ENCODE measurements at regions not wholly inside any gene's neighbourhood (a gene's known extent, or its start where the extent isn't known, plus 50 kb on each side); places are given as distances from the start of the nearest gene placed in this dataset.

DNA sequence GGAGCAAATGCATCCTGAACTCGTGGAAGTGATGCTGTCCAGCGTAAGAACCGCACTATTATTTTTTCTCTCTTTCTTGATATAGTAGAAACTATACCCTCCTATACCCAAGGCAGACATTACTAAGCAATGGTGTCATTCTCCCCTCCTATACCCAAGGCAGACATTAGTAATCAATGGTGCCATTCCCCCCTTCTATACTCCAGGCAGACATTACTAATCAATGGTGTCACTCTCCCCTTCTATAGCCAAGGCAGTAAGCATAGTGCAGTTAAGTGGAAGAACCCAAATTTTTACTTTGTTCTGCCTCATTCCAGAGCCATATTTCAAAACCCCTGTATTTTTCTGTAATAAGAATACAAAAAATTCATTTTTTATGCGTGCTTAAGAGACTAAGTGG is 506.2 kb upstream of the EEF2KMT start:
- no peak for DNase-seq (ENCODE audit: low read depth in 2 of 2)

DNA sequence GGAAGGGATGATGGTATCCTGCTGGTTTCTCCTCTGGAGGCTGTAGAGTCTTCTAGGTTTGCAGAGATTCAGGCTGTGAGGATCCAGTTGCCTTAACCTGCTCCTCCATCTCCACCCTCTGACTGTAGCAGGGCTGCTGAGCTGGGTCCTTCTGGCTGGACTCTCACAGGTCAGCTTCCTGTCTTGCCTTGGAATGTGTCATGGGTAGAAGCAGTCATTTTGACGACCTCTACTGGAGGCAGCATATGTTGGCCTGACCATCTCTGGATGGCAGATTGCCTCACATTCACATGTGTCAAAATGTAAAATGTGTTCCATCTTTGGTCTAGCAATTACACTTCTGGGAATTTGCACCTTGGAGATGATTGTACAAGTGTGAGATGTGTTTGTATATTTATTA is 504.4 kb upstream of the EEF2KMT start:
- DNase-seq (ENCODE audit: low read depth in 2 of 2) = no peak

DNA sequence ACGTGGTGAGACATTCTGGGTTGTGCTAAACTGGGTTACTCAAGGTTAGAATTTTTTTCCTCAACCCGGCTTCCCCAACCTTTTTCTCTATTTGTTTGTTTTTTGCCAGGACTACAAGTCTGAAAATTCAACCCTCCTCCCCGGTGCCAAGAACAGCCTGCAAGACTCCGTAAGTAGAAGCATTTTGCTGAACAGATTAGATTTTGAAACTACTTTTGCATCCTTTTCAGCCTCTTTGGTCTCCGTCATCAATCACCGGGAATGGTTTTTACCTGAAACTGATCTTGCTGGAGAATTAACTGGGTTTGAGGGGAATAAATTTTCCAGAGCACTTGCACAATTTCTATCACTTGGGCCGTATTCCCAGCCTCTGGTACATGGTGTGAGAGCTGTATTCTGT is 501.2 kb upstream of the EEF2KMT start:
- no peak for DNase-seq (ENCODE audit: low read depth in 2 of 2)

DNA sequence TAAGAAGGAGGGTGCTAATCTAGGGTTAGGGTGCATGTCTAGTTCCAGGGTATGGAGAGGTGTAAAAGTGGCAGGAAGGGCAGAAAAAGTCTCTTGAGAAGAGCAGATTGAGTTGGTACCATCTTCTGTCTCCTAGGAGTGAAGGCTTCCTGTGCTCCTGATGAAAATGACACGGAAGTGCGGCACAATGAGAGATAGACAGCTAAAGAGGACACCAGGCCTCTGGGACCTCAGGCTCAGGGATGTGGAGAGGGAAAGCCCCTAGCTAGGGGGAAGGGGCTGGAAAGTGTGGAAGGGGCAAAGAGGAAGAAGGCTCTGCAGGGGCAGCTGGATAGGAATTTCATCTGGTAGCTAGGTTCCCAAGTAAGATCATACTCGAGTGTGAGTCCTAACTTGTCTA is 498.3 kb upstream of the EEF2KMT start:
- DNase-seq (ENCODE audit: low read depth in 2 of 2) = no peak

DNA sequence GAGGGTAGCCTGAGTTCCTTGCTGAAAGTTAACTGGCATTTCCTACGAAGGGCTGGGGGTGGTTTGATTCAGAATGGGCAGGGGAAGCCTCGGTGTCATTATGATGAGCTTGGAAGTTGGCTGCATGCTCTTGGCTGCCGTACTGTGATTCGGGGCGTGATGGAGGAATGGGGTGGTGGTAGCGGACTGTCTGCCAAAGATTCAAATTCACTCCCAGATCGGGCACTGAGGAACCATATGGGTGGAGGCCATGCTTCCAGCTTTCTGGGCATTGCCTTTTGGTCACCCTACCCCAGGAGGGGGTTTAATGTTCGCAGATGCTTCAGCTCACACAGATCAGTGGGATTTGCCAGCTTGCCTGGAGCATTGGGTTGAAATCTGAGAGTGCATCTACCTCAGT is 492.8 kb upstream of the EEF2KMT start:
- no peak for DNase-seq (ENCODE audit: low read depth in 2 of 2)

DNA sequence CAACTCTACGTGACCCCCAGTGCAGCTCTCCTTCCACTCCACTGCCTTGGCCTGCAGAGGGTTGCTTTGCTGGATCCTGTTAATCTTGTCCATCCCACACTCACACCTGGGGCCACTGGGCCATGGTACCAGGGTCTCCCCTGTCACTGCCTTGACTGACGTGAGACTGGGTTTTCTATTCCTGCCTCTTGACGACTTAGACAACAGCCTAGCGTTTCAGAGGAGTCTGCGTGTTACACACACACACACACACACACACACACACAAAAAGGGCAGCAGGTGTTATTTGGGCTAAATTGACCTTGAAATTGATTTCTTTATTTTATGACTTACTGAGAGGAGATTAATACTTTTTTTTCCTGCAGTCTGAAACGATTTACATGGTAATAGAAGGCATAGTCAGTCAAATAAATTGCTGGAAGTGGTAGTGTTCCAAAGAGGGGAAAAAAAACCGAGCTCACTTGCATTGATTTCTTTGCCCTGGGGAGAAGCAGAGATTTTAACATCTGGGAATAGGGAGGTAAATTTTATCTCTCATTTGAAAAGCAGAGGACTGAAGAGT is 492.3 kb upstream of the EEF2KMT start:
- DNase-seq (ENCODE audit: low read depth in 2 of 2) = no peak

DNA sequence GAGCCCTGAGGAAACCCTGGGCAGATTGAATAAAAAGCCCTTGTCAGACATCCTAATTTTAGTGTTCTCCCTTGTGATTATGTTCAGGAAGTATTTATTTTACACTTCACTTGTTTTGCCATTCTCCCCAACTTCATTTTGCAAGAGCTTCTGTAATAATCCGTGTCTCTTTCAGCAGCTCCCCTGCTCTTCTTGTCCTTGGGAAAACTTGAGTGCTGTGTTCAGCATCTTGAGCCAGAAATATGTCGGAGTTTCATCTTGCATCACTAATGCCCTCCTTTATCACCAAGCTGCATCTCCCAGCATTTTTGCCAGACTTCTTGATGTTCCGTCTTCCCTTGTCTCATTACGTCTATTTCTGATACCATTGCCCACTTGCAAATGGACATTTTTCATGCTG is 486.5 kb upstream of the EEF2KMT start:
- no peak for DNase-seq (ENCODE audit: low read depth in 2 of 2)

DNA sequence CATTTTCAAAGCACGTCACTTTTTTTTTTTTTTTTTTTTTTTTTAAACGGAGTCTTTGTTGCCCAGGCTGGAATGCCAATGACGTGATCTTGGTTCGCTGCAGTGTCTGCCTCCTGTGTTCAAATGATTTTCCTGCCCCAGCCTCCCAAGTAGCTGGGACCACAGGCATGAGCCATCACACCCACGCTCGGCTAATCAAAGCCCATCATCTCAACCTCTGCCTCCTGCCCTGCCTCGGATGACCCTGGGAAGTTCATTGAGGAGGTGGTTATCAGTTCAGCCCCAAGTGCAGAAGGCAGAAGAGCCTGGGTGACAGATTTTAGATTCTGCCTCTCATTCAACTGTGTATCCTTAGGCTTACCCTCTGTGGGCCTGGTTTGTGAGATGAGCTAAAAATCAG is 484.9 kb upstream of the EEF2KMT start:
- DNase-seq (ENCODE audit: low read depth in 2 of 2) = no peak

DNA sequence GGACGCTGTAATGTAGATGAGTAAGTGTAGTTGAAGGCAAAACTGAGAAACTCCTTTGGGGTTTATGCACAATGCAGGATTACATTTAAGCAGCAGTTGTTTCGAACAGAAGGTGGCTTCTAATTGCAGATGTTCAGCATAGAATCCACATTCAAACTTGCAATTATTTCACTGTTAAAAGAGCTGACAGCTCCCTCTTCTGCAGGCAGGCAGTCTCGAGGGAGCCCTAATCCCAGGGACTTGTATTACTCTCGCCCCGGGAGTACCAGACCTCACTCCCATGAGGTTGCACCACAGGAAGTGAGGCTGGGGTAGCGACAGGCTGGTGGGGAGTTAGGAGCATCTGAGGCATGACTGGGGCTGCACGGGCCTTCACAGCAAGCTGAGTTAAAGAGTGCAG is 484.3 kb upstream of the EEF2KMT start:
- no peak for DNase-seq (ENCODE audit: low read depth in 2 of 2)

DNA sequence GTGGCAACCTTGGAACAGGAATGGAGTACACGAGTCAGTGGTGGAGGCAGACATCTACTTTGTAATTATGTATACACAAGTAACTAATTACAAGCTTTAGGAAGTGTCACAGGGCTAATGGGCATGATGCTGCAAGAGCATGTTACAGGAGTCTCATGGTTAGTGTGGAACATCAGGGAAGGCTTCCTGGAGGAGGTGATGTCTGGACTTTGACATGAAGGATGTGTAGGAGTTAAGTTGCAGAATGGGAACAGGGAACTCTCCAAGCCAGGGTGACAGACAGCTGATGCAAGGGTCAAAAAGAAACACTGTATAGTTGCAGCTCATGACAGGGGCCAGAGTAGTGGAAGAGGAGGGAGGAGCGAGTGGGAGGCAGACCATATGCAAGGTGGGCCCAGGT is 483.8 kb upstream of the EEF2KMT start:
- no peak for DNase-seq (ENCODE audit: low read depth in 2 of 2)

DNA sequence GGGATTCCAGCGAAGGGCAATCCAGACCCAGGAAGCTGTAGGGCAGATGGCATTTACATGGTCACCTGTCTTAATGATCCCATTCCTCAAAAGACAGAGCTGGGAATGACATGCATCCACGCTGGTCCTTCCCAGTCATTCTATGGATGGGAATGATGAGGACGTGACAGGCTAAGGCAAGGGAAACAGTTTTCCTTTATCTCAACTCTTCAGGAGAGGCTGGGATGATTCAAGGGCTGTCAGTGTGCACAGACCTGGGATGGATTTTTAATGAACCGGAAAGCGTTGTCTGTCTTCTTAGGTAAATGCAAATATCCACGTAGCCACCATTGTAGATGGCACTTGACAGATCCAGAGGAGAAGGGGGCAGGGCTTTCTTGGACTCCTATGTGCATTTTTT is 483.2 kb upstream of the EEF2KMT start:
- no peak for DNase-seq (ENCODE audit: low read depth in 2 of 2)

DNA sequence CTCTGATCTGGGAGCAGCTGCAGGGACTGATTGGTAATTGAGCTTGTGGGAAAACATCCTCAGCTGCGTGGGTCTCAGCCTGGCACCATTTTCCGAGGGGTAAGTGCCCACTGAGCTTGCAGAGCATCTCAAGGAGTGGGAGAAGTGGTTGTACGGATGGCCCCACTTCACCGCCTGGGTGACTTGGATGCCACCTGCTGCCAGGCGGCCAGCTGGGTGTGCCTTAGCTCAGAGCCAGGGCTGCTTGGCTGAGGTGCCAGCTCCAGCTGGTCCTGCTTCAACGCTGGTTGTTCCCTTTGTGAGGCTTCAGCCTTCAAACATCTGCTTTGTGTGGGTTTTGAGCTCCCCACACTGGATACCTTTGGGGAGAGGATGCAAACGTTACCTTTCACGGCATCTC is 482.7 kb upstream of the EEF2KMT start:
- no peak for DNase-seq (ENCODE audit: low read depth in 2 of 2)

DNA sequence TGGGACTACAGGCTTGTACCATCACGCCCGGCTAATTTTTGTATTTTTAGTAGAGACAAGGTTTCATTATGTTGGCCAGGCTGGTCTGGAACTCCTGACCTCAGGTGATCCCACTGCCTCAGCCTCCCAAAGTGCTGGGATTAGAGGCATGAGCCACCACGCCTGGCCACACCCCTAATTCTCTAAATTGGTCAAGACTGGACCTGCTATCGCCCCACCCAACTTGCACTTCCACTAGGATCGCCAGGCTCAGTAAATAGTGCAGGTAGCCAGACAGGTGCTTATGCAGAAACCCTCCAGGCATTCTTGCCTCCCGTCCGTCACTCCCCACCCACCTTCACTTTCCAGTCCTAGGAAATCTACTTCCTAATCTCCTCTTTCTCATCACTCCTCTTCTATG is 481.4 kb upstream of the EEF2KMT start:
- DNase-seq (ENCODE audit: low read depth in 2 of 2) = no peak

DNA sequence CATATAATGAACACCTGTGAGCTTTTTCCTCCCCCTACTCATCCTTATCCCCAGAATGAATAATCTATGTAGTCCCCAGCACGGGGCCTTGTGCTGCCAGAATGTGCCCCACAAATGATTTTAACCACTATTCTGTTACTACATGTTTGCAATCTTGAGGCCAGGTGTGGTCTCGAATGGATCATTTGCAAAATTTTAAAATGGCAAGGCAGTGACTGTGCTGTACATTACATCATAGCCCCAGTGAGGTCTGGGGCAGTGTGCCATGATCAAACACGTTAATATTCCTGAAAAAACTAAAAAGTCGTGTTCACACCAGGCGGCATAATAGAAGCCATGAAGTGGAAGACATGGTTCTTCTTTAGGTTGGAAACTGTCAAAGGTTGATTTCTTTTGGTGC is 479.9 kb upstream of the EEF2KMT start:
- DNase-seq (ENCODE audit: low read depth in 2 of 2) = no peak

DNA sequence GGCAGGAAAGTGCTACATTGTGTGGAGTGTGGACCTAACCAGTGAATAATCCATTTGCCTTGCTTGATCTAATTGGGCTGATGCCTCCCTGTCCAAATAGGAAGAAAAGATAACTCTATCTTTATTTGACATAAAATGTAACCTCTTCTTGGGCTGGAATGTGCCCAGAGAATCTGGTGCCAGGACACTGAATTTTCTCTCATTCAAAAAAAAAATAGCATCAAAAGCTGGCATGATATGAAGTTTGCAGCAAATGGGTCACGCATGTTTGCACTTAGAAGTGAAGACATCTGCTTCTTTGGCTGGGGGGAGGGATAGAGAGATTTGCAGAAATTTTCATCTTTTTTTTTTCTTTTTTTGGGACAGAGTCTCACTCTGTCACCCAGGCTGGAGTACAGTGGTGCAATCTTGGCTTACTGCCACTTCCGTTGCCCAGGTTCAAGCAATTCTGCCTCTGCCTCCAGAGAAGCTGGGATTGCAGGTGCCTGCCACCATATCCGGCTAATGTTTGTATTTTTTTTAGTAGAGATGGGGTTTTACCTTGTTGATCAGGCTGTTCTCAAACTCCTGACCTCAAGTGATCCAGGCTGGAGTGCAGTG is 478.2 kb upstream of the EEF2KMT start:
- DNase-seq (ENCODE audit: low read depth in 2 of 2) = no peak

DNA sequence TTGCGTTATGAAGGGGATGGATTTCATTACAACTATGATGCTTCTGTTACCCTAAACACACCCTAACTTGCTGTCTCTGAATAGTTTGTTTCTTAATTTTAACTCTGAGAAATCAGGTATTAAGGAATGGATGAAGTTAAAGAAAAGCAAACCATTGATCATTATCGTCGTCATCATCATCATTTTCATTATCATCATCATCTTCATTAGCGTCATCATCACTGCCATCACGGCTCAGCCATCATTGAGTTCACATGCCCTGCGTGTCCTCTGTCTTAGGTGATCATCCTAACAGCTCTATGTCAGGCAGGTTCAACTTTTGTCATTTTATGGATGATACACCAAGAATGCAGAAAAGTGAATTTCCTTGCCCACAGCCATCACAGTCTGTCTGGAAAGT is 477.5 kb upstream of the EEF2KMT start:
- no peak for DNase-seq (ENCODE audit: low read depth in 2 of 2)

DNA sequence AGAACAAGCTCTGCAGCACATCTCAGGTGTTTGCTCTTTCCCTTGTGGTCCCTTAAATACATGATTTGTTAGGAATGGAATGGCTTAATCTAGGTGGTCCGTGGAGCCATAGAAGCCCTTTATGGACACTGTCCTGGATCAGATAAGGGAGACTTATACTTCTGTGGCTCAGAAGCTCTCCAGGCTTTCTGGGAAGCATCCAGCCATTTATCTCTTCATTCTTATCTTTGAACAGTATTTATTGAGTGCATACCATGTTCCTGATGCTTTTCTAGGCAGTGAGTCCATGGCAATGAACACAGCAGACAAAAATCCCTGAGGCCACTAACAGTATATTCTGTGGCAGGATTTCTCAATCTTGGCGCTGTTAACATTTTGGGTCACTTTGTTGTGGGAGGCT is 474.5 kb upstream of the EEF2KMT start:
- no peak for DNase-seq (ENCODE audit: low read depth in 2 of 2)

DNA sequence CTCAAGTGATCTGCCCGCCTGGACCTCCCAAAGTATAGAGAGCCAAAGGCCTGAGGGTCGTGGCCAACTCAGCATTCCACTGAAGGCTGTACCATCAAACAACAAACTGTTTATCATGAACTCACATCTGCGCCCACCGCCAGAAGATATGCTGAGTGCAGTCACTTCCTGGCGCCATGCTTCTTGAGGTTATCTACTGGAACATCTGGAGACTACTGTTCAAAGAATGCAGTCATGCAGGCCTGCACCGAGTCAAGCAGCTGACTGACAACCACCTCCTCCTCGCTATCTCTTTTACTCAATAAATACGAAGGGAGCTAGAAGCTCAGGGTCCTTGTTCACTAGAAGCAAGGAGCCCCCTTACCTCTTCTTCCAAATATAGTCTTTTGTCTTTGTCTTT is 473.9 kb upstream of the EEF2KMT start:
- DNase-seq (ENCODE audit: low read depth in 2 of 2) = no peak

DNA sequence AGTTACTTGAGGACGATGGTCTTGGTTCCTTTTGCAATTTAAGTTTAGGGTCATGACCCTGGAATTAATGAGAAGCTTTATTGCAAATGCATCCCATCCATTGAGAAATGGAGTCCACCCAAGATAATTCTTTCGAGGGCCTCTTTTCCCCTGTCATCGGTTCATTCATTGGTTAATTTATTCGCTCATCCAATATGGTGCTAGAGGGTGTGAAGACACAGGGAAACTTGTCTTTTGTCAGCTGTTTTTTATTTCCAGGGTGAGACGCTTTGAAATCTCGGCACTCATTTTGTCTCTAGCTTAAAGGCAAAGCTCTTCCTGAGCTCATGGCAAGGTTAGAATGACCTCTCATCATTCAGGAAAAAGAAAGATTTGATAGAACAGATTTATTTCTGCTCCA is 464.2 kb upstream of the EEF2KMT start:
- DNase-seq (ENCODE audit: low read depth in 2 of 2) = no peak

DNA sequence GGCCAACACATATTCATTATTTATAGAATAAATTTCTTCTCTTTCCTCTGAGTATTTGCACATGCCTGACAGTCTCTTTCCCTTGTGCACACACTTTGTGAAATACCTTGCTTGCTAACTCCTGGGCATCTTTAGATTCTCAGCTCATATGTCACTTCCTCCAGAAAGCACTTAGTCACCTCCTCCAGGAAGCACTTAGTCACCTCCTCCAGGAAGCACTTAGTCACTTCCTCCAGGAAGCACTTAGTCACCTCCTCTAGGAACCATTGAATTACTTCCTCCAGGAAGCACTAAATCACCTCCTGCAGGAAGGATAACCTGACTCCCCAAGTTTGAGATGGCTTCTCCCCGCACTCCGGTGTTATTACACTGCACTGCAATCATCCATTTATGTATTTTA is 462.5 kb upstream of the EEF2KMT start:
- DNase-seq (ENCODE audit: low read depth in 2 of 2) = no peak

DNA sequence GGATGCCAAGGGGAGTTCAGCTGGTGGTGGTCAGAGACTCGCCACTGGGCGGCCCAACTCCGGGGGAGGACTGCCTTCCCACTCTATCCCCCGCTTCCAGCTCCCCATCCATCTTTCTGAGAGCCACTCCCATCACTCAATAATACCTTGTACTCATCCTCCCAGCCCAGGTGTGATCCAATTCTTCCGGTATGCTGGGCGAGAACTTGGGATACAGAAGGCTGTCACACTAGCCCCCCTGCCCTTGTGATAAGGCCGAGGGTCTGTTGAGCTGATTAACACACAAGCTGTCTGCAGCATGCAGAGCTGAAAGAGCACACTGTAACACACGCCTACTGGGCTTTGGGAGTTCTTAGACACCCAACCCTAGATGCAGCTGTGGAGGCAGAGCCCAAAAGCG is 460.4 kb upstream of the EEF2KMT start:
- no peak for DNase-seq (ENCODE audit: low read depth in 2 of 2)

DNA sequence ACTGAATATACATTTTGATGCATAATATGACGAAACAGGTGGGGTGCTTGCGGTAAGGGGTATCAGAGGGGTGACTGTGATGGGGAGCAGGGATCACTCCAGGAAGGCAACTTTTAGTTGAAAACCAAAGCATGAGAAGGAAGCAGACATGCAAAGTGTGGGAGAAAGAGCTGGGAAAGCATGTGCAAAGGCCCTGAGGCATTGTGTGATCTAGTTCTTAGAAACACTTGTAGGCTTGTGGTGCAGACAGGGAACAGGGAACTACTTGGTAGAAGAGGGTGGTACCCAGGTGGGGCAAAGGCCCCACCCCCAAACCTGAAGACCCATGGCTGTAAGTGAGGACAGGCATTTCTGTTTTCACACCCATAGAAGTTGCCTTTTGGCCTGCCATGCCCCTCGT is 459.9 kb upstream of the EEF2KMT start:
- no peak for DNase-seq (ENCODE audit: low read depth in 2 of 2)

DNA sequence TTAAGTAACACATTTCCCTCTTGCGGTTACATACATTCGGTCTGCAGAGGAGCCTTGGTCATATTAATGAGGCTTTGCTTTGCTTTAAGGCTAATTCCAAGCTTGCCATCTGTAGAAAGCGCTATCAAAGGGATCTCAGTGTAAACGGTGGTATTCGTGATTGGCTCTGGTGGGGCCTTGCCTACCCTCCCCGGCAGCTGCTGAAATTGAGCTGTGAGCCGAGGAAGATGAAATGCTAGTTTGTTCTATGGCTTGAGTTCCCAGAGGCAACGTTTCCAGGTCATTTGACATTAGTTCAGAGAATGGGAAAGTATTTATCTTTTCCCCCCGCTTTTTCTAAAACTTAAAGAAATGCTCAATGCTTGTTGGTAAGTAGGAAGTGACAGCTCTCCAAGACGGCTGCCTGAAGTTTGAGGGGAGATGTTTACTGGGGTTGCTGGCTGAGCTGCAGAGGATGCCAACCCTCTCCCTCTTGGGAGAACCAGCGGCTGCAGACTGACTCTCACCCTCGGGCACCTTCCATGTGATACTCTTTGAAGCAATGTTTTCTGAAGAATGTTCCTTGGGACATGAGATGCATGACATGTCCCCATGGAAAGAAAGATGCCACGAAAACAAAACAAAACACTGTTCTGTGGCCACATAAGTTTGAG is 458.7 kb upstream of the EEF2KMT start:
- DNase-seq (ENCODE audit: low read depth in 2 of 2) = no peak

DNA sequence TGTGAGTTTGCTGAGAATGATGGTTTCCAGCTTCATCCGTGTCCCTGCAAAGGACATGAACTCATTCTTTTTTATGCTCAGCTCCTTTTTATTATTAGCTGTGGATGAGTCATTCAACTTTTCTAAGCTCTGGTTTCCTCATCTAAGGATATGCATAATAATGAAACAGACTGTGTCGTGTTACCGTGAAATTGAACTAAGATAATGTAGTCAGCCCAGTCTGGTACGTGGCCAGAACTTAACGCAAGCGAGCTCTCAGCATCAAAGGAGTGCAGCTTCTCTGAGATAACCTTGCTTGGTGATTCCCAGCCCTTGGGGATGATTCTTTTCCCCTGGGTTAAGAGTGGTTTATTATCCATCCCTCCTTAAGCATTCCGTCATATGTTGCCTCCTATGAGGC is 454.3 kb upstream of the EEF2KMT start:
- DNase-seq (ENCODE audit: low read depth in 2 of 2) = no peak

Data from fibroblast of skin of left biceps (primary cell).